NCI-H345 (cell line): ENCODE measurements at regions not wholly inside any gene's neighbourhood (a gene's known extent, or its start where the extent isn't known, plus 50 kb on each side); places are given as distances from the start of the nearest gene placed in this dataset.
"Not testable (repeated sequence)": the region's sequence is repeated elsewhere in the genome, so short reads cannot be mapped to it uniquely, and the experiment has no call there.

Source experiments
- DNase-seq: peaks from one replicate; lab custom pipeline; 2025; lab: John Stamatoyannopoulos, UW

DNA sequence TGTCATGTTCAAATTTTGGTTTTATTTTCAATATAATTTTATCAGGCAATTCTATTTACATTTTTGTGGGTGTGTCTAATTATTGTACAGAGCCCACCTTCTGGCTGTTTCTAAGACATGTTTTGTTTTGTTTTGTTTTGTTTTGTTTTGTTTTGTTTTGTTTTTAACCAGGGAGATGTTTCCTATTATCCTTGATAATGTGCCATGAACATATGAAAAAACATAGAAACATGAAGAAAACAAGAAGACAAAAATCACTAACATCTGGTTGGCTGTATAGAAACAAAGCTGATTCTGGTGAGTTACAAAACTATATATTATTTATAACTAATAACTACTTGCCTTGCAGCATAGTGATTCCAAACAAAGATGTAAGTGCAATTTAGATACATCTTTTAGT lies 128.1 kb upstream of the TRPC4 start:
- no peak for DNase-seq

GRCh38 chr13:37995092-37995491 lies 125.5 kb upstream of the TRPC4 start:
- DNase-seq = no peak

DNA sequence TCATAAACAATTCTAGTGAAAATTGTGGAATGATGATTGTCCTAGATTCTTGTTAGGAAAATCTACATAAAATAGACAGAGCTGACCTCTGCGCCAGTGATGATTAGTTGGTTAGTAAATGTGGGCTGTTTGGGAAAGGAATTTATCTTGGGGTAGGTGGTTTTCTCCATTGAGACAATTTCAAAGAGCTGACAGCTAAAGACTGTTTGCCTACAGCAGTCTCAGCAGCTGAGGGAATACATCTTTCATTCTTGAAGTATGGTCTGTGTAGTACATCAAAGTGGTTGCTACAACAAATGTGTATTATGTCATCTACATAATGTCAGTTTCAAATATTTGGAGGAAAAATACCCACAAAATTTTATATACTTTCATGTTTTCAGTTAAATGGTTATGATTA lies 117.2 kb upstream of the TRPC4 start:
- DNase-seq = no peak

DNA sequence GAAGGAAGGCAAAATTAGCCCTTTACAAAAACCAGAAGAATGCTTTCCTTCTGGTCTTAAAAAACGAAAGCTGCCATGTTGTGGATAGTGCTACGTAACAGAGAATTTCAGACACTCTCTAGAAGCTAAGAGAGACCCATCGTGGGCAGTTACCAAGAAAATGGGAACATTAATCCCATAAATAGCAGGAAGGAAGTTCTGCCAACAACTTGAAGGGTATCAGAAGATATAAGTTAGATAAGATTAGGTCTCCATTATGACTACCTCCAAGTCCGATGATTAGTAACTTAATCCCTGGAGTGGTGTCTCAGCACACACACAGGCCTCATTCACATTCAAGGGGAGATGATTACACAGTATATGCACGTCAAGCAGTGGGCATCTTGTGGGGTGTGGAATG lies 115.7 kb upstream of the TRPC4 start:
- no peak for DNase-seq

DNA sequence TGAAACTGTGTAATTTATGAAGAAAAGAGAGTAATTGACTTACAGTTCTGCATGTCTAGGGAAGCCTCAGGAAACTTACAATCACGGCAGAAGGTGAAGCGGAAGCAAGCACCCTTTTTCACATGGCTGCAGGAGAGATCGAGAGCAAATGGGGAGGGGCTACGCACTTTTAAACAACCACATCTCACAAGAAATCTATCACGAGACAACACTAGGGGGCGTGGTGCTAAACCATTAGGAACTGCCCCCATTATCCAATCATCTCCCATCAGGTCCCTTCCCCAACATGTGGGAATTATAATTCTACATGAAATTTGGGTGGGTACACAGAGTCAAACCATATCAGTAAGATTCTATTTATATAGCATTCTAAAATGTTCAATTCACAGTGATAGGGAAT lies 114.8 kb upstream of the TRPC4 start:
- DNase-seq = no peak

DNA sequence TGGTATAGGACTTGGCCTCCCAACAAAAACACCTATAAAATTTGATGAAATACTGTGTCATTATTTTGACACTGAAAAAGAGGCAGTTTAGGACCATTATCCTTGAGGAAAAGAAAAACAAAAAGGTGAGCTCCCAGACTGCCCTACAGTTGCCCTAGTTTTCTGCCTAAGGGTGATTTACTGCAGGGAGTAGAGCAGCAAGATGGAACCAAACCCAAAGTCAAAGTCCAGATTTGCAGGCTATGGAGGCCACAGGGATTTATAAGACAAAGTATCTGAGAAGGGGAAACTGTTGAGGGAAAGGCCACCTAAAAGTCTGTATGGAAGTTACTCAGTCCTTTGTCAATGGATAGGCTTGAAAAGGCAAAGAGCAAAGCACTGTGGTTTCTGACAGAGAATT lies 112.4 kb upstream of the TRPC4 start:
- no peak for DNase-seq

DNA sequence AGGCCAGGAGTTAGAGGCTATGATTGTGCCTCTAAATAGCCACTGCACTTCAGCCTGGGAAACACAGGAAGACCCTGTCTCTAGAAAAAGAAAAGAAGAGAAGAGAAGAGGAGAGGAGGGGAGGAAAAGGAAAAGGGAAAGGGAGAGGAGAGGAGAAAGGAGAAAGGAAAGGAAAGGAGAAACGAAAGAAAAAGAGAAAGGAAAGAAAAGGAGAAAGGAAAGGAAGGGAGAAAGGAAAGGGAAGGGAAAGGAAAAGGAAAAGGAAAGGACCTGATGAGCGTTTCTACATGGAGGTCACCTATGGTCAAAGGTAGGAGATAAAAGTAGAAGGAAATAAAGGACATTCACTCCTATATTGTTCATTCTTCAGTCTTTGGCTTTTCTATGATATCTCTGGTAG lies 109.1 kb upstream of the TRPC4 start:
- DNase-seq = no peak

DNA sequence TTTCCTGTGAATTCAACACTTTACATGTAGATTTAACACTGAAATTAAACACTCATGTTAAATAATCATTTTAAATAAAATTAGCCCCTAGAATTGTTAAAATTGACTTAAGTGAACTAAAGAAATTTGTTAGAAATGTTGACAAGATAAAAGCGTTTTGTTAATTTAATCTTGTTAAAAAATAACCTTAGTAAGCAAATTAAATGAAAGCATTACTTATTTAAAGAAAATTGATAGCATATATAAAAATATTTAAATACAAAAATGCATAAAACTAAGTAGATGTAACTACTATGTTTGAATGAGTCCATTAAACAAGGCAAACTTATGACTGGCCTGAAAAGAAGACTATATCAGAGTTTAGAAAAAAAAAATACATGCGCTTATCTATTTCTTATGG lies 99.0 kb upstream of the TRPC4 start:
- DNase-seq = no peak

DNA sequence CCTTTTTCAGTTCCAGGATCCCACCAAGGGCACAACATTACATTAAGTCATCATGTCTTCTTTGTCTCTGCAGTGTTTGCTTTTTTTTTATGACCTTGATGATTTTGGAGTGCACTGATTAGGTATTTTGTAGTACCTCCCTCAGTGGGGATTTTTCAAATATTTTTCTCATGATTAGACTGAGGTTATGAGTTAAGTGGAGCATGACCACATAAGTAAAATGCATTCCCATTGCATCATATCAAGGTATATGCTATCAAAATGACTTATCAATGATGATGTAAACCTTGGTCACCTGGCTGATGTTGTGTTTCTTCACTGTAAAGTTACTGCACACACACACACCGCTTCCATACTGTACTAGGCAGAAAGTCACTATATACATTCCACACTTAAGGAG lies 96.7 kb upstream of the TRPC4 start:
- DNase-seq = no peak

DNA sequence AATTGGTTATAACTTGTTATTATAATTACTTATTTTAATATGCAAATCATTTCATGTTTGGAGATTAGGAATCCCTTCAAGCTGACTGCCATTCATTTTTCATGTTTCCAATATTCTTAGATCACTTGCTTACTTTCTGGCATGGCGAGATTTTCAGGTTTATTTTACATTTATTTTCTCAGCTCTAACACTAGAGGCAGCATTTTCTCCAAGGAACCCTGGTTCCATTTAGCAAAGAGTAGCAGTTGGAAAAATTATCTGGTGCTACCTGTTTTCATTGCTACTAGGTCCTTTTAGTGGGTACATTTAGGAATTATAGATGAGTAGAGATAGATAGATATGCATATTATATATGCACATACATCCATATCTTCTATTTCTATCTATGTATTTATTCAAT lies 90.9 kb upstream of the TRPC4 start:
- no peak for DNase-seq

DNA sequence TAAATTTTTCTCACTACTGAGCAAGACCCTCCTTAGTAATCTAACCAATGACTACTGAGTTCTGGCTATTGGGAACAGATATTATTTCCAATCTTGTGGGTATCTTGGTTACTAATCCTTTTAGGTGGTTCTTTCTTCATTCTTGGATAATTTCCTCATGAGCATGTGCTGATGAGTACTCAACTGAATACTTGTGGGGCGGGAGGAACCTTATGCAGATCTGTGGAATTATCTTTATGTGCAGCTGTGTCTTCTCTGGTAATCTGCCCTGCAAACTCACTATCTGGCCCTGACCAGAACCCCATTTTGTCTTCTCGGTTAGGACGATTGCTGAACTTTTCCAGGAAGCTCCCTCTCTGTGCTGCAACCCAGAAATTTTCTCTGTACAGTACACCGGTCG lies 89.7 kb upstream of the TRPC4 start:
- no peak for DNase-seq

- DNase-seq = no peak
Observed at GRCh38 chr13:37956536-37956935, 87.0 kb upstream of the TRPC4 start.

DNA sequence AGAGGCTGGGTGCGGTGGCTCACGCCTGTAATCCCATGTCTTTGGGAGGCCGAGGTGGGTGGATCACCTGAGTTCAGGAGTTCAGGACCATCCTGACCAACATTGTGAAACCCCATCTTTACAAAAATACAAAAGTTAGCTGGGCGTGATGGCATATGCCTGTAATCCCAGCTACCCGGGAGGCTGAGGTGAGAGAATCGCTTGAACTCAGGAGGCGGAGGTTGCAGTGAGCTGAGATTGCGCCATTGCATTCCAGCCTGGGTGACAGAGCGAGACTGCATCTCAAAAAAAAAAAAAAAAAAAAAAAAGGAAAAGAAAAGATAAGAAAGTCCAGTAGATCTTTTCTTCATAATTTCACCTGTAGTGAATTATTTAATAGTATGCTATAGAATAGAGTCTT lies 85.0 kb upstream of the TRPC4 start:
- not testable (repeated sequence) for DNase-seq

DNA sequence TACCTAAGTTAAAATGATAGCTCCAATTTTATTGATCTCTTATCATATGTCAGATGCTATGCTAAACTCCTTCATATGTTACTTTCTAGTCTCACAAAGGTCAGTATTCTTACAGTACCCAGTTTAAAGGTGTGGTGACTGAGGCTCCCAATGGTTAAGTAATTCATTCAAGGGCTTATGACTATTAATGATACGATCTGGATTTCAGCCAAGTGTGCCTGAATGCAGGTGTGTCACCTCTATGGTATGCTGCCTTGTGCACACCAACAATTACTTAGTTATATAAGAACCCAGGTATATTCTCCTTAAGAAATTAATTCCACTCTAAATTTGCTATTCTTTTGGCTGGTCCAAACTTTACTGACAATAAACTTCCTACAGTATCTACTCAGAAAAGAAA lies 84.6 kb upstream of the TRPC4 start:
- no peak for DNase-seq

GRCh38 chr13:37953696-37954095 lies 84.1 kb upstream of the TRPC4 start:
- no peak for DNase-seq

DNA sequence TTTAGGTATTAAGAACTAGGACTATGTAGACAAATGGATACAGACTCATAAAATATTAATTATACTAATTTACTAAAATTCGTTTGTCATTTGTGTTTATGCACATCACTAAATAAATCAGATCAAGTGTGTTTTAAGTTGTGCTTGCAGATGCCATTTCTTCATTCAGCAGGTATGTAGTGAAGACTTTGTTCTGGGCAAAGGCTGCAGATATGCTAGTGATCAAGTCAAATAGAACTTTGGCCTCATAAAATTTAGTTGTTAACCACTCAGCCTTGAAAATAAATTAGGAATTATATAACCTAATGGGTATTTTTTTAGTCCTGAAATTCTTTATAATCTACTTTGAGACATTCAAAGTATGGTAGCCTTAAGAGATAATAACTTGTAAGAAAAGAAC lies 80.4 kb upstream of the TRPC4 start:
- no peak for DNase-seq

- DNase-seq = no peak
Observed at GRCh38 chr13:37947419-37948140, 78.0 kb upstream of the TRPC4 start.

DNA sequence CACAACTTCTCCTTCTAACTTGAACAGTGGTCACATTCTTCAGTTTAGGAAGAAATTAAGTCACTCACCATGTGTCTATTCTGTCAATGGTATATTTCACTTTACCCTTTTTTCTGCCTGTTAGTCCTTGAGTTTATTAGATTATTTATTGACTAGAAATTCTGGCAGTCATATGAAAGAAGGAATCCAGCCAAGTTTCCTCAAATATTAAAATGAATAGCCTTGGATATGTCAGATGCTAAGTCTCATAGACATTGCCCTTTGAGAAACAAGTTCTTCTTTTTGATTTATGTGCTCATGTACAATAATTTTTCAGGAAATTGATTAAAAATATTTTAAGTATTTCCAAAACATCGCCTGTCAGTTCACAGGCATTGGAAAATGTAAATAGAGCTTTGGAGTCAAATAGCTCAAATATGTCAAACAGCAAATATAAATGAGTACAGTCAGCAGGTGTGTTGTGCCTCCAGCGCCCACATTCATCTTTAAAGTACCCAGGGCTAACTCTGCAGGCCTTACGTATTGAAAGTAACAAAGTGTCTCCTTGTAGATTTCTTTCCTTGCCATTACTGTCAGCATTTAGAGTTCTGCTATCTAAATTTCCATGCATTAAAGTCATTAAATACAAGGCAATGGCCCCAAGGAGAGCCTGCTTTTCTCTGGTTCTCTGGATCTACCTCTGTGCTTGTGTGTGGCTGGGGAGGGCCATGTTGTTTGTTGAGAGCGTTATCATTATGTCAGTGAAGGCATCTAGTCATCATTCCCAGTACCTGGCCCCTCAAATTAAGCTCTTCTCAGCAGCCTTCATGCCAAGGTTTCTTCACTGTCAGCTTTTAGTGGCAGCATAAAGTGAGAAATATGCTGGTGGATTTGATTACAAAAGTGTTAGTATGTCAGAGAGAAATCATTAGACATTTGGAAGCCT lies 76.3 kb upstream of the TRPC4 start:
- no peak for DNase-seq

- DNase-seq = no peak
Observed at GRCh38 chr13:37944869-37945442, 75.4 kb upstream of the TRPC4 start.

- DNase-seq = no peak
Observed at GRCh38 chr13:37944081-37944868, 74.7 kb upstream of the TRPC4 start.

GRCh38 chr13:37942929-37943328 lies 73.4 kb upstream of the TRPC4 start:
- no peak for DNase-seq
